DOHH2 (cell line): ENCODE measurements at regions not wholly inside any gene's neighbourhood (a gene's known extent, or its start where the extent isn't known, plus 50 kb on each side); places are given as distances from the start of the nearest gene placed in this dataset.

Experiments used
- H3F3A ChIP-seq: fragments of 200-600 bp; sonication (generic), shearing (Covaris generic); 2 replicates; pipeline ENCODE4 v1.6.0; 2016; ENCODE audit warnings: antibody characterized with exemption, mild to moderate bottlenecking; ENCODE audit not compliant: control insufficient read depth, insufficient read depth
- H3K27ac ChIP-seq: fragments of 200-600 bp; sonication (generic); 2 replicates; pipeline ENCODE4 v1.5.1; 2014; ENCODE audit warnings: low read depth, mild to moderate bottlenecking, low read length, moderate library complexity
- H3K27me3 ChIP-seq: fragments of 200-600 bp; sonication (generic); 2 replicates; pipeline ENCODE4 v1.6.1; 2014; ENCODE audit warnings: mild to moderate bottlenecking, low read length, mixed read lengths; ENCODE audit not compliant: control insufficient read depth
- H3K36me3 ChIP-seq: fragments of 200-600 bp; sonication (generic); 2 replicates; pipeline ENCODE4 v1.6.1; 2014; ENCODE audit warnings: mild to moderate bottlenecking, low read length, moderate library complexity, mixed read lengths; ENCODE audit not compliant: control insufficient read depth
- H3K4me1 ChIP-seq: fragments of 200-600 bp; sonication (generic); 2 replicates; pipeline ENCODE4 v1.6.1; 2014; ENCODE audit warnings: mild to moderate bottlenecking, low read length, mixed read lengths; ENCODE audit not compliant: control insufficient read depth
- H3K4me2 ChIP-seq: fragments of 200-600 bp; sonication (generic); 2 replicates; pipeline ENCODE4 v1.6.0; 2014; ENCODE audit warnings: mild to moderate bottlenecking, low read length, moderate library complexity
- H3K4me3 ChIP-seq: fragments of 200-600 bp; sonication (generic); 2 replicates; pipeline ENCODE4 v1.5.1; 2014; ENCODE audit warnings: mild to moderate bottlenecking, low read length, mixed read lengths
- H3K79me2 ChIP-seq: fragments of 200-600 bp; sonication (generic); 2 replicates; pipeline ENCODE4 v1.6.1; 2014; ENCODE audit warnings: mild to moderate bottlenecking, low read length, mixed read lengths; ENCODE audit not compliant: control insufficient read depth
- H3K9me2 ChIP-seq: fragments of 200-600 bp; sonication (generic); replicated peaks from 2 replicates; pipeline ENCODE4 v1.6.1; 2014; ENCODE audit warnings: mild to moderate bottlenecking, low read length, mixed read lengths; ENCODE audit not compliant: control insufficient read depth
- H3K9me3 ChIP-seq: fragments of 200-600 bp; sonication (generic); 2 replicates; pipeline ENCODE4 v1.6.1; 2014; ENCODE audit warnings: antibody characterized with exemption, low read length, mixed read lengths; ENCODE audit not compliant: control insufficient read depth, insufficient read depth
- H4K20me1 ChIP-seq: fragments of 200-600 bp; sonication (generic); 2 replicates; pipeline ENCODE4 v1.6.0; 2014; ENCODE audit warnings: low read depth, mild to moderate bottlenecking, antibody characterized with exemption, low read length, moderate library complexity; ENCODE audit not compliant: control insufficient read depth, insufficient read depth
- EZH2phosphoT487 ChIP-seq: fragments of 200-600 bp; sonication (generic); IDR thresholded peaks from 2 replicates; pipeline ENCODE4 v1.6.1; 2017; ENCODE audit warnings: borderline replicate concordance, mild to moderate bottlenecking, antibody characterized with exemption, low read length, moderate library complexity, mixed read lengths
- TF ChIP-seq, protein P1 (sequence below): fragments of 200-600 bp; sonication (generic); IDR thresholded peaks from one replicate; pipeline ENCODE4 v1.5.1; 2014; ENCODE audit warnings: antibody characterized with exemption, mild to moderate bottlenecking, low read depth, low read length; ENCODE audit not compliant: poor library complexity, severe bottlenecking

DNA sequence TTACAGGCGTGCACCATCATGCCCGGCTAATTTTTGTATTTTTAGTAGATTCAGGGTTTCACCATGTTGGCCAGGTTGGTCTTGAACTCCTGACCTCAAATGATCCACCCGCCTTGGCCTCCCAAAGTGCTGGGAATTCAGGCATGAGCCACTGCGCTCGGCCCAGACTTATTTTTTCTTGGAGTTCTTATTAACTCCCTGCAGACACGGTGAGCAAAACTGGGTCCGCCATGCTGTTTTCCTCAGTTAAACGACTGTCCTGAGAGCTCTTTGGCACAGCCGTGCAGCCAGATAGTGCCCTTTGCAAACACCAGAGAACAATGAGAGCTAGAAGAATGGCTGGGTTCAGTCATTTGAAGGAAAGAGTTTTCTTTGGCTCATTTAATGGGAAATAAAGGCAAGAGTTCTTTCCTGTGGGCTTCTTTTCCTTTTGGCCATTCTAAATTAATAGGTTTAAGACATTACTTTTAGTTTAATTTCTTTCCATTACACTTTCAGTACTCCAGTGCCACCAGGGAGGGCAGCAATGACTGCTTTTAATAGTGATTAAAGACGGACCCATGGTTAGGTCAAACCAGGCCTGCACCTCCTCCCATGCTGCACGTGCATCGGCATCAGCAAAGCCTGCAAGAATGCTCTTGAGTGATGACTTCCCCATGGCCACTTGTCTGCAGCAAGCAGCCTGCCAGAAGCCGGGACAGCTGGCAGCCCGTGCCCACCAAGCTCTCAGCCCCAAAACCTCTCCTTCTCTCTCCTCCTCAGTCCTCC lies 60.7 kb downstream of the VCPKMT start:
- no peaks in the 10 kb centered on the region for H3F3A ChIP-seq
- no peak overlapping the region for H3K4me3 ChIP-seq
- H3K9me2 ChIP-seq, result no peaks in the 10 kb centered on the region
- H3K4me1 ChIP-seq, result peaks cover 11% of the 10 kb centered on the region
- H3K27ac ChIP-seq, result no peak overlapping the region
- no peaks in the 10 kb centered on the region for H3K36me3 ChIP-seq
- no peaks in the 10 kb centered on the region for H3K9me3 ChIP-seq
- no peaks in the 10 kb centered on the region for H4K20me1 ChIP-seq
- H3K4me2 ChIP-seq, result no peak overlapping the region
- TF ChIP-seq, protein P1, sequence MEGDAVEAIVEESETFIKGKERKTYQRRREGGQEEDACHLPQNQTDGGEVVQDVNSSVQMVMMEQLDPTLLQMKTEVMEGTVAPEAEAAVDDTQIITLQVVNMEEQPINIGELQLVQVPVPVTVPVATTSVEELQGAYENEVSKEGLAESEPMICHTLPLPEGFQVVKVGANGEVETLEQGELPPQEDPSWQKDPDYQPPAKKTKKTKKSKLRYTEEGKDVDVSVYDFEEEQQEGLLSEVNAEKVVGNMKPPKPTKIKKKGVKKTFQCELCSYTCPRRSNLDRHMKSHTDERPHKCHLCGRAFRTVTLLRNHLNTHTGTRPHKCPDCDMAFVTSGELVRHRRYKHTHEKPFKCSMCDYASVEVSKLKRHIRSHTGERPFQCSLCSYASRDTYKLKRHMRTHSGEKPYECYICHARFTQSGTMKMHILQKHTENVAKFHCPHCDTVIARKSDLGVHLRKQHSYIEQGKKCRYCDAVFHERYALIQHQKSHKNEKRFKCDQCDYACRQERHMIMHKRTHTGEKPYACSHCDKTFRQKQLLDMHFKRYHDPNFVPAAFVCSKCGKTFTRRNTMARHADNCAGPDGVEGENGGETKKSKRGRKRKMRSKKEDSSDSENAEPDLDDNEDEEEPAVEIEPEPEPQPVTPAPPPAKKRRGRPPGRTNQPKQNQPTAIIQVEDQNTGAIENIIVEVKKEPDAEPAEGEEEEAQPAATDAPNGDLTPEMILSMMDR, result no peak
- no peak for TF ChIP-seq EZH2phosphoT487
- no peaks in the 10 kb centered on the region for H3K27me3 ChIP-seq
- H3K79me2 ChIP-seq, result no peaks in the 10 kb centered on the region

DNA sequence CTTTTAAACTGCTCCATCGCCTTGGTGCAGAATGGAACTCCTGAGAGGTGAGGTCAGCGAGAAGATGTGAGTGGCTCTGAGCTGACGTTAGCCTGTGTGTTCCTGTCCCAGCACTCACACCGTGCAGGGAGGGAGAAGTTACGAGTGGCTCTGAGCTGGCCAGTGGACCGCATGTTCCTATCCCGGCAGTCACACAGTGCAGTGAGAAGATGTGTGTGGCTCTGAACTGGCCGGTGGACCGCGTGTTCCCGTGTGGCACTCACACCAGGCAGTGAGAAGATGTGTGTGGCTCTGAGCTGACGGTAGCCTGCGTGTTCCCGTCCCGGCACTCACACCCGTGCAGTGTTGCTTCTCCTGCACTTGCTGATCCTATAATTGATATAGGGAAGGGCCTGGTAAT lies 59.9 kb downstream of the VCPKMT start:
- Histone ChIP-seq H3K9me2 (no peaks in the 10 kb centered on the region), H3K27ac (no peak overlapping the region), H3K4me2 (no peak overlapping the region), H3F3A (no peaks in the 10 kb centered on the region), H3K79me2 (no peaks in the 10 kb centered on the region), H4K20me1 (no peaks in the 10 kb centered on the region), H3K27me3 (no peaks in the 10 kb centered on the region), H3K9me3 (no peaks in the 10 kb centered on the region), H3K36me3 (no peaks in the 10 kb centered on the region), H3K4me3 (no peak overlapping the region), H3K4me1 (peaks cover 18% of the 10 kb centered on the region)
- no peak for TF ChIP-seq EZH2phosphoT487
- TF ChIP-seq, protein P1, result no peak

DNA sequence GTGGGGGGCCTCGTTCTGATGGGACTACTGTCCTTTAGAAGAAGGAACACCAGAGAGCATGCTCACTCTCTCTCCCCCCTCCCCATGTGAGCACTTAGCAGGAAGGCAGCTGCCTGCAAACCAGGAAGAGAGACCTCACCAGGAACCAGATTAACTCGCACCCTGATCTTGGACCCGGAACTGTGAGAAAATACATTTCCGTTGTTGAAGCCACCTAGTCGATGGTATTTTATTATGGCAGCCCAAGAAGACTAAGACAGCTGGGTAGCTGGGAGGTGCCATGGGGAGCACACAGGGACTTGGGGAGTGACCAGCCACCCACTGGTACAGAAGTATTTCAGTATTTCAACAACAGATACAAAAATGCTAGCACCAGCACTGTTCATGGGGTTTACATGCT lies 59.0 kb downstream of the VCPKMT start:
- Histone ChIP-seq H3K4me2 (no peak overlapping the region), H3K4me1 (peaks cover 27% of the 10 kb centered on the region), H3K36me3 (no peaks in the 10 kb centered on the region), H3K79me2 (no peaks in the 10 kb centered on the region), H3K4me3 (no peak overlapping the region), H3K9me2 (no peaks in the 10 kb centered on the region), H3K27me3 (no peaks in the 10 kb centered on the region), H3K9me3 (no peaks in the 10 kb centered on the region), H3K27ac (no peak overlapping the region), H3F3A (no peaks in the 10 kb centered on the region), H4K20me1 (no peaks in the 10 kb centered on the region)
- TF ChIP-seq EZH2phosphoT487, result no peak
- TF ChIP-seq, protein P1, result no peak
